H1 (cell line): ENCODE measurements at regions not wholly inside any gene's neighbourhood (a gene's known extent, or its start where the extent isn't known, plus 50 kb on each side); places are given as distances from the start of the nearest gene placed in this dataset.
"Not testable (repeated sequence)": the region's sequence is repeated elsewhere in the genome, so short reads cannot be mapped to it uniquely, and the experiment has no call there.

Experiments used
- CTCF ChIA-PET: fragments of 300-600 bp; sonication (Branson Sonifier 250); formaldehyde crosslinking; loops from one replicate; lab custom pipeline; 2021; ENCODE audit not compliant: partially characterized antibody; lab: Charles Lee
- POLR2A ChIA-PET: fragments of 300-600 bp; sonication (Branson Sonifier 250); formaldehyde crosslinking; loops from one replicate; lab custom pipeline; 2021; ENCODE audit warnings: inconsistent platforms; ENCODE audit not compliant: partially characterized antibody; lab: Charles Lee
- DNase-seq, 2 experiments: peaks; one replicate each; pipeline versions ENCODE4 v3.0.0 to v3.0.0-alpha.2; 2010 to 2022; ENCODE audit warnings: low spot score in 2 of 2, low read depth in 1 of 2, mixed read lengths in 1 of 2
- FAIRE-seq: peaks from 2 replicates; lab custom pipeline; 2011; peaks lifted over from hg19 to GRCh38; lab: Jason Lieb, UNC
- H2AFZ ChIP-seq: 2 replicates; pipeline ENCODE4 v1.8.1; 2012; ENCODE audit warnings: low read length, inconsistent platforms
- H2AK5ac ChIP-seq: 2 replicates; pipeline ENCODE4 v1.6.1; 2013; ENCODE audit warnings: low read depth, low read length
- H2BK120ac ChIP-seq: replicated peaks from 2 replicates; pipeline ENCODE3; 2013; ENCODE audit warnings: low read depth, low read length, inconsistent platforms
- H2BK12ac ChIP-seq: 2 replicates; pipeline ENCODE4 v1.6.1; 2013; ENCODE audit warnings: low read depth, low read length
- H2BK15ac ChIP-seq: 2 replicates; pipeline ENCODE4 v1.6.1; 2013; ENCODE audit warnings: low read length
- H2BK20ac ChIP-seq: 2 replicates; pipeline ENCODE4 v1.6.1; 2013; ENCODE audit warnings: low read length
- H2BK5ac ChIP-seq: 2 replicates; pipeline ENCODE4 v1.6.1; 2013; ENCODE audit warnings: low read depth, low read length
- H3K14ac ChIP-seq: 2 replicates; pipeline ENCODE4 v1.6.1; 2013; ENCODE audit warnings: inconsistent platforms; ENCODE audit not compliant: insufficient read length
- H3K18ac ChIP-seq: 2 replicates; pipeline ENCODE4 v1.6.1; 2013; ENCODE audit warnings: low read length; ENCODE audit errors: extremely low read depth
- H3K23ac ChIP-seq: 2 replicates; pipeline ENCODE4 v1.6.1; 2013; ENCODE audit warnings: inconsistent platforms; ENCODE audit not compliant: insufficient read length
- H3K23me2 ChIP-seq: 2 replicates; pipeline ENCODE4 v1.6.1; 2013; ENCODE audit warnings: low read depth, low read length
- H3K27ac ChIP-seq: 2 replicates; pipeline ENCODE4 v1.6.1; 2011; ENCODE audit warnings: low read depth, low read length, inconsistent platforms
- H3K27me3 ChIP-seq, 4 experiments: replicated peaks in 1 of 4; 1 replicate in 1 of 4; 2 replicates in 3 of 4; pipeline versions ENCODE4 v1.6.1 to v1.8.1; 2011 to 2013; ENCODE audit warnings: low read length in 3 of 4, mild to moderate bottlenecking in 3 of 4, inconsistent platforms in 2 of 4, mixed read lengths in 2 of 4, moderate library complexity in 1 of 4; ENCODE audit not compliant: control insufficient read depth in 3 of 4, insufficient read depth in 3 of 4; ENCODE audit errors: extremely low read depth in 1 of 4
- H3K36me3 ChIP-seq, 4 experiments: 2 replicates each; pipeline versions ENCODE4 v1.6.1 to v1.8.1; 2011 to 2013; ENCODE audit warnings: mild to moderate bottlenecking in 4 of 4, low read length in 3 of 4, moderate library complexity in 2 of 4, control low read depth in 1 of 4, inconsistent platforms in 1 of 4; ENCODE audit not compliant: insufficient read depth in 4 of 4, control insufficient read depth in 2 of 4
- H3K4ac ChIP-seq: replicated peaks from 2 replicates; pipeline ENCODE3; 2013; ENCODE audit warnings: low read length, low read depth, mixed read lengths, inconsistent platforms; ENCODE audit not compliant: insufficient read length
- H3K4me1 ChIP-seq, 4 experiments: replicated peaks in 1 of 4; 1 replicate in 1 of 4; 2 replicates in 3 of 4; pipeline versions ENCODE4 v1.6.1 to v1.8.1; 2011 to 2013; ENCODE audit warnings: low read length in 3 of 4, inconsistent platforms in 2 of 4, mixed read lengths in 1 of 4; ENCODE audit not compliant: insufficient read depth in 4 of 4, control insufficient read depth in 3 of 4
- H3K4me2 ChIP-seq, 2 experiments: 2 replicates each; pipeline versions ENCODE4 v1.6.1 to v1.8.1; 2011 to 2013; ENCODE audit warnings: low read depth in 2 of 2, low read length in 2 of 2, control low read depth in 1 of 2, inconsistent platforms in 1 of 2, mild to moderate bottlenecking in 1 of 2; ENCODE audit not compliant: insufficient read depth in 1 of 2
- H3K4me3 ChIP-seq, 4 experiments: fragments of 200-600, 300-600 bp in 1 of 4; sonication (generic), shearing (Covaris generic), sonication (Bioruptor Twin) in 1 of 4; 2 replicates each; pipeline versions ENCODE4 v1.5.1 to v1.8.1; 2011 to 2016; ENCODE audit warnings: low read length in 4 of 4, low read depth in 3 of 4, control low read depth in 2 of 4, inconsistent platforms in 2 of 4, mild to moderate bottlenecking in 2 of 4, mixed read lengths in 1 of 4, moderate library complexity in 1 of 4; ENCODE audit not compliant: insufficient read depth in 2 of 4; ENCODE audit errors: extremely low read depth in 1 of 4
- H3K56ac ChIP-seq: replicated peaks from 2 replicates; pipeline ENCODE3; 2013; ENCODE audit warnings: low read depth, mild to moderate bottlenecking, mixed read lengths, low read length, inconsistent platforms; ENCODE audit not compliant: insufficient read length
- H3K79me1 ChIP-seq: 2 replicates; pipeline ENCODE4 v1.6.1; 2013; ENCODE audit warnings: low read depth, low read length, control low read depth
- H3K79me2 ChIP-seq, 2 experiments: 2 replicates each; pipeline versions ENCODE4 v1.6.1 to v1.8.1; 2012 to 2013; ENCODE audit warnings: low read length in 2 of 2, mild to moderate bottlenecking in 2 of 2, inconsistent platforms in 1 of 2; ENCODE audit not compliant: insufficient read depth in 2 of 2, control insufficient read depth in 1 of 2
- H3K9ac ChIP-seq, 4 experiments: replicated peaks in 1 of 4; 1 replicate in 1 of 4; 2 replicates in 3 of 4; pipeline versions ENCODE4 v1.6.1 to v1.8.1; 2011 to 2013; ENCODE audit warnings: low read depth in 3 of 4, low read length in 3 of 4, control low read depth in 2 of 4, mild to moderate bottlenecking in 2 of 4, moderate library complexity in 2 of 4, inconsistent platforms in 1 of 4; ENCODE audit errors: extremely low read depth in 1 of 4
- H3K9me3 ChIP-seq, 2 experiments: 2 replicates each; pipeline versions ENCODE4 v1.6.1 to v1.8.1; 2012 to 2013; ENCODE audit warnings: mild to moderate bottlenecking in 2 of 2, moderate library complexity in 2 of 2, control low read depth in 1 of 2, inconsistent platforms in 1 of 2, low read depth in 1 of 2, low read length in 1 of 2, mixed read lengths in 1 of 2; ENCODE audit not compliant: insufficient read depth in 2 of 2
- H4K20me1 ChIP-seq, 2 experiments: replicated peaks in 1 of 2; 2 replicates each; pipeline versions ENCODE3 to v1.8.1; 2011 to 2013; ENCODE audit warnings: inconsistent platforms in 2 of 2, low read length in 2 of 2, mild to moderate bottlenecking in 1 of 2; ENCODE audit not compliant: insufficient read depth in 2 of 2, control insufficient read depth in 1 of 2
- H4K5ac ChIP-seq: 2 replicates; pipeline ENCODE4 v1.6.1; 2013; ENCODE audit warnings: low read length, low read depth, mixed read lengths, inconsistent platforms; ENCODE audit not compliant: insufficient read length
- H4K8ac ChIP-seq: 2 replicates; pipeline ENCODE4 v1.8.0; 2013; ENCODE audit warnings: mild to moderate bottlenecking, moderate library complexity, low read length, inconsistent platforms; ENCODE audit not compliant: insufficient read depth; ENCODE audit errors: extremely low read depth
- H4K91ac ChIP-seq: replicated peaks from 2 replicates; pipeline ENCODE3; 2013; ENCODE audit warnings: low read length, mixed read lengths, inconsistent platforms; ENCODE audit not compliant: insufficient read length
- EGR1 ChIP-seq: IDR thresholded peaks from 2 replicates; pipeline ENCODE4 v1.6.1; 2011; ENCODE audit warnings: low read depth, low read length, borderline replicate concordance
- NRF1 ChIP-seq: IDR thresholded peaks from 2 replicates; pipeline ENCODE4 v1.6.1; 2011; ENCODE audit warnings: mild to moderate bottlenecking, low read depth, low read length, improper control_type of control experiment
- SIX5 ChIP-seq: IDR thresholded peaks from 2 replicates; pipeline ENCODE4 v1.6.1; 2011; ENCODE audit warnings: mild to moderate bottlenecking, low read depth, low read length
- WGBS, 2 experiments: shearing (Covaris generic) in 1 of 2; methylation state at CpG; one replicate each; pipeline versions ENCODE4 v1.1.6 to v1.1.7; 2013 to 2015; ENCODE audit warnings: low lambda C conversion rate in 2 of 2, mixed read lengths in 2 of 2, inconsistent platforms in 1 of 2, low coverage in 1 of 2, missing lambda C conversion rate in 1 of 2; ENCODE audit not compliant: insufficient replicate concordance in 2 of 2, insufficient coverage in 1 of 2, insufficient read length in 1 of 2; ENCODE audit errors: extremely low coverage in 1 of 2, missing lambda C conversion rate in 1 of 2; 5-methylcytosine and 5-hydroxymethylcytosine counted together

DNA sequence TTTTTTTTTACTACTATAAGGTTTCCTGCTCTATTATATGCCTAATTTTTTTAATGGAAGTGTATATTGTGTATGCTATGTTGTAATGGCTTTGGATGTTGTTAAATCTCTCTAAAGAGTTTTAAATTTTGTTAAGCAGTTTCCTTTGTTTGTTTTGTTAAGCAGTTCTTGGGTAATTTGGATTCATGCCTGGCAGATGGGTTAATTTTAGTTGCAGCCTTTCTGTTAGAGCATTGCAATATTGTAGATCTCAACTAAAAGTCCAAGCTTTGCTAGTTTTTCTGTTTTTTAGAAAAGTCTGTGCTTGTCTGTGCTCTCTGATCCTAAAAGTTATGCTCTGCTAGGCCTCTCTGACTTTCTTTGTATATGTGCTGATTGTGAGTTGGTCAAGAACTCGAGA lies 1229.0 kb upstream of the NRXN1 start (continued):
- no peak for TF ChIP-seq SIX5
- TF ChIP-seq EGR1 = no peak
- no peak for TF ChIP-seq NRF1

DNA sequence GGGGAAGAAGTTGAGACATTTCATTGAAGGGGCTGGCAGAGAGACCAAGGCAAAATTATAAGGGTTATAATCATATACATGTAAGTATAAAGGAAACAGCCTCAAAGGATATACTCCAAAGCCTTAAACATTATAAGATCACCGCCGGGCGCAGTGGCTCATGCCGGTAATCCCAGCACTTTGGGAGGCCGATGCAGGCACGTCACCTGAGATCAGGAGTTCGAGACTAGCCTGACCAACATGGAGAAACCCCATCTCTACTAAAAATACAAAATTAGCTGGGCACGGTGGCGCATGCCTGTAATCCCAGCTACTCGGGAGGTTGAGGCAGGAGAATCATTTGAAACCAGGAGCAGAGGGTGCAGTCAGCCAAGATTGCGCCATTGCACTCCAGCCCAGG lies 1227.0 kb upstream of the NRXN1 start:
- H2BK5ac ChIP-seq, H2BK12ac ChIP-seq, H3K18ac ChIP-seq, H2AFZ ChIP-seq, H3K9ac ChIP-seq, H2AK5ac ChIP-seq, H2BK120ac ChIP-seq, H3K27ac ChIP-seq, H3K4me1 ChIP-seq, H3K4ac ChIP-seq, H4K5ac ChIP-seq, H2BK15ac ChIP-seq, H3K4me2 ChIP-seq, H3K27me3 ChIP-seq, H2BK20ac ChIP-seq, H4K8ac ChIP-seq, H3K4me3 ChIP-seq, POLR2A ChIA-PET, H3K14ac ChIP-seq, FAIRE-seq, H4K91ac ChIP-seq, H3K79me2 ChIP-seq, H3K36me3 ChIP-seq, DNase-seq, H3K56ac ChIP-seq, H3K23me2 ChIP-seq, H3K23ac ChIP-seq, H3K9me3 ChIP-seq, H4K20me1 ChIP-seq, H3K79me1 ChIP-seq: not testable (repeated sequence)
- CTCF ChIA-PET = interaction anchor here (0.6 kb wide), 1 partner anchor 60 kb away, joined by 3 read pairs; no protein-coding TSS in a partner anchor
- 96% methylated on average over 11 of the region's 11 CpGs; no CpG with 5 or more reads in 1 of the 2 experiments for WGBS, 2 experiments
